Small intestine (tissue), 7 donors: ENCODE measurements at regions not wholly inside any gene's neighbourhood (a gene's known extent, or its start where the extent isn't known, plus 50 kb on each side); places are given as distances from the start of the nearest gene placed in this dataset.

Experiments used
- DNase-seq, 2 donors: peaks; one replicate each; pipeline versions ENCODE4 v3.0.0 to v3.0.0-alpha.2; 2013
- FAIRE-seq: peaks from 2 replicates; lab custom pipeline; 2012; peaks lifted over from hg19 to GRCh38; lab: Jason Lieb, UNC
- H3K27ac ChIP-seq, 3 donors: one replicate each; pipeline ENCODE4 v1.5.1; 2013; ENCODE audit warnings: low read length in 2 of 3, mild to moderate bottlenecking in 2 of 3, control low read depth in 1 of 3, inconsistent platforms in 1 of 3, low read depth in 1 of 3, moderate library complexity in 1 of 3
- H3K27me3 ChIP-seq, 3 donors: one replicate each; pipeline ENCODE4 v1.6.1; 2013; ENCODE audit warnings: low read length in 3 of 3, inconsistent platforms in 1 of 3; ENCODE audit not compliant: control insufficient read depth in 3 of 3, insufficient read depth in 3 of 3
- H3K36me3 ChIP-seq, 3 donors: one replicate each; pipeline ENCODE4 v1.6.1; 2013; ENCODE audit warnings: low read length in 3 of 3, inconsistent platforms in 1 of 3, low read depth in 1 of 3, mild to moderate bottlenecking in 1 of 3, moderate library complexity in 1 of 3; ENCODE audit not compliant: control insufficient read depth in 3 of 3, insufficient read depth in 2 of 3
- H3K4me1 ChIP-seq, 3 donors: one replicate each; pipeline ENCODE4 v1.6.1; 2013; ENCODE audit warnings: low read length in 2 of 3, inconsistent platforms in 1 of 3, low read depth in 1 of 3, mild to moderate bottlenecking in 1 of 3, moderate library complexity in 1 of 3; ENCODE audit not compliant: control insufficient read depth in 3 of 3, insufficient read depth in 2 of 3
- H3K4me3 ChIP-seq, 3 donors: one replicate each; pipeline ENCODE4 v1.5.1; 2013; ENCODE audit warnings: low read length in 3 of 3, control low read depth in 1 of 3, inconsistent platforms in 1 of 3, low read depth in 1 of 3, mild to moderate bottlenecking in 1 of 3, moderate library complexity in 1 of 3
- H3K9me3 ChIP-seq, 2 donors: one replicate each; pipeline ENCODE4 v1.6.1; 2013; ENCODE audit warnings: low read depth in 1 of 2, low read length in 1 of 2; ENCODE audit not compliant: control insufficient read depth in 2 of 2, insufficient read depth in 1 of 2
- WGBS, 3 donors: extraction: QIAGEN DNeasy Blood & Tissue Kit; methylation state at CpG; one replicate each; pipeline ENCODE4 v1.1.7; 2013; 5-methylcytosine and 5-hydroxymethylcytosine counted together
- donor health status: healthy with polysubstance abuse.
- donor health status: control.
- donor health status: control.
- donor health status: Bipolar disorder and iron deficiency.
- donor health status: healthy.

DNA sequence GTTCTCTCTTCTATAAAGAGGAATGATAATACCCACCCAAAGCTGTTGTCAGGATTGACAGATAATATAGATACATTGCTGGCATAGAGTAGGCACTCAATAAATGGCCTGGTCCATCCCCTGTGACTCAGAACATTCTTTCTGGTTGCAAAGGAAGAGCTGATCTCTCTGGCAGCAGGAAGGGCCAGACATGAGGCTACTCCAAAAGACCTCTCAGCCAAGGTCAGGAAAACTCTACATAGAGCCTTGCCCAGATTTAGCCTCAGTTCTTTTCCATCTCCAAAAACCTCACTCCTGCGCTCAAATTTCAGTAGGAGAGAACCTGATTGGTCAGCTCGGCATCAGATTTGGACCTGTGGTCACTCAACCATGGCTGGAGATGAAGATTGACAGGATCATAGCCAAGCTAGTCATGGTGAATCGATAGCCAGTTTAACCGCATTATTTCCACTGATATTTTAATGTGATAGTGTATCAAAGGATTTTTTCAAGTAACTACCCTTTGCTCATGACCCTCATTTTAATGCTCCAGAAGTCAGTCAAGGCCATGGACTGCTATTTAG lies 319.6 kb downstream of the DRD1 start:
- H3K4me3 ChIP-seq = no peak overlapping the region
- DNase-seq (no peak), FAIRE-seq (no peak)
- peaks cover 0 to 4% of the 10 kb centered on the region in 2 donors for H3K9me3 ChIP-seq
- no peaks in the 10 kb centered on the region for H3K27me3 ChIP-seq
- H3K36me3 ChIP-seq = no peaks in the 10 kb centered on the region
- H3K27ac ChIP-seq = no peak overlapping the region
- no peaks in the 10 kb centered on the region for H3K4me1 ChIP-seq
- WGBS, 3 donors = 88 to 91% (median 89%) methylated on average over 4 of the region's 4 CpGs

GRCh38 chr5:175123542-175123941 lies 320.4 kb downstream of the DRD1 start:
- FAIRE-seq = no peak
- 68 to 88% (median 80%) methylated on average over 6 of the region's 6 CpGs for WGBS, 3 donors

DNA sequence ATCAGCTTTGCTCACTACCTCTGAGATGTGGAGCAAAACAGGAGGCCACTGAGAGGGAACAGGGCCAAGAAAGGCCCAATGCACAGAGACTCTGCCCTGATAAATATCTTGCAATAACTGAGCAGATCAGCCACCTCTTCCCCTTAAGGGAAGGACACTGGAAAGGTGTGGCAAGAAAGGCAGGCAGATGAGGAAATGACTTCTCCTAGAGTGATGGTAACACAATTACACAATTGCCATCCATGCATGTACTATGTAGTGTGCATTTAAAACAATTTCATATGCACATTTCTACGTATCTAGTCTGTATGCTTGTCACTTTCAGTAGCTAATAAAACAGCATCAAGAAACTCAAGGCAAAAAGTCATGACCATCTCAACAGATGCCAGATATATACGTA lies 322.5 kb downstream of the DRD1 start:
- Histone ChIP-seq H3K4me1 (no peaks in the 10 kb centered on the region), H3K4me3 (no peak overlapping the region), H3K27ac (no peak overlapping the region), H3K36me3 (no peaks in the 10 kb centered on the region), H3K9me3 (peaks cover 0 to 4% of the 10 kb centered on the region in 2 donors), H3K27me3 (no peaks in the 10 kb centered on the region)
- 78 to 92% (median 82%) methylated on average over 2 of the region's 2 CpGs for WGBS, 3 donors
- no peak for FAIRE-seq
- no peak for DNase-seq

More at GRCh38 chr5:175123542-175123941, 320.4 kb downstream of the DRD1 start:
- H3K36me3 ChIP-seq = no peaks in the 10 kb centered on the region
- no peak overlapping the region for H3K27ac ChIP-seq
- no peak for DNase-seq
- no peaks in the 10 kb centered on the region for H3K27me3 ChIP-seq
- H3K4me1 ChIP-seq = no peaks in the 10 kb centered on the region
- H3K9me3 ChIP-seq = peaks cover 0 to 4% of the 10 kb centered on the region in 2 donors
- no peak overlapping the region for H3K4me3 ChIP-seq

GRCh38 chr5:175120412-175120811 lies 323.6 kb downstream of the DRD1 start:
- Histone ChIP-seq H3K36me3 (no peaks in the 10 kb centered on the region), H3K4me1 (no peaks in the 10 kb centered on the region), H3K27ac (no peak overlapping the region), H3K4me3 (no peak overlapping the region), H3K27me3 (peaks cover 0 to 3% (median 0%) of the 10 kb centered on the region in 3 donors), H3K9me3 (peaks cover 0 to 4% of the 10 kb centered on the region in 2 donors)
- DNase-seq = no peak
- FAIRE-seq = no peak
- WGBS, 3 donors = 73 to 83% (median 83%) methylated on average over 7 of the region's 7 CpGs

DNA sequence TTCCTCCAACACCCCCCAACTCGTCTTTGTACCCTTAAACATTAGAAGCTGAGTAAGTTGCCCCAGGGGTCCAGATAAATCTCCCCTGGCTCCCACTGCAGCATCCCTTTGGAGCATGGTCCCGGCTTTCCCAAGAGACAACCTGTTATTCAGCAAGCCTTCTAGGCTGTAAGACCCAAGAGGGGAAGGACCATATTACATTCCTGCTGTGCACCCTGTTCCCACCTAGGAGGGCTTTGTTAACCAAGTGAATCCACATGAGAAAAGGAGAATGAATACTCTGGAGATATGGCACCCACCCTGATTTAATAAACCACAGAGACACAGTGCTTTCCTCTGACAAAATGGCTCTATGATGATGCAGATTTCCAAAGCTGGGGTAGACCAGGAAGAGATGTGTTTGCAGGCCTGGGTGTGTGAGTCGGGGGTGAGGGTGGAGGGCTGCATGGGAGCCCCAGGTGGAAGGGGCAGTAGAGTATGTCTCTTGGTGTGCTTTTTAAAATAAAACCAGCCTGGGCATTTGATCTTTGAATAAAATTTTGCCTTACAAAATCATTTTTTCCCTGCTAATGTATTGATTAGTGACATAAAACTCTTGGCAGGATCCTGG lies 325.2 kb downstream of the DRD1 start:
- H3K27ac ChIP-seq = no peak overlapping the region
- no peak overlapping the region for H3K4me3 ChIP-seq
- WGBS, 3 donors = 56 to 62% (median 57%) methylated on average over 3 of the region's 3 CpGs
- DNase-seq (no peak), FAIRE-seq (no peak)
- no peaks in the 10 kb centered on the region for H3K36me3 ChIP-seq
- no peaks in the 10 kb centered on the region for H3K4me1 ChIP-seq
- peaks cover 0 to 3% (median 0%) of the 10 kb centered on the region in 3 donors for H3K27me3 ChIP-seq
- H3K9me3 ChIP-seq = peaks cover 0 to 4% of the 10 kb centered on the region in 2 donors

GRCh38 chr5:175116466-175117048 lies 327.4 kb downstream of the DRD1 start:
- Histone ChIP-seq H3K9me3 (peaks cover 0 to 2% of the 10 kb centered on the region in 2 donors), H3K4me3 (no peak overlapping the region), H3K27me3 (peaks cover 0 to 3% (median 0%) of the 10 kb centered on the region in 3 donors), H3K4me1 (no peaks in the 10 kb centered on the region), H3K36me3 (no peaks in the 10 kb centered on the region), H3K27ac (no peak overlapping the region)
- 52 to 64% (median 55%) methylated on average over 3 of the region's 3 CpGs for WGBS, 3 donors
- DNase-seq = no peak
- no peak for FAIRE-seq

- Histone ChIP-seq H3K4me1 (no peaks in the 10 kb centered on the region), H3K4me3 (no peak overlapping the region), H3K27me3 (peaks cover 0 to 3% (median 0%) of the 10 kb centered on the region in 3 donors), H3K27ac (no peak overlapping the region), H3K9me3 (no peaks in the 10 kb centered on the region), H3K36me3 (no peaks in the 10 kb centered on the region)
- DNase-seq (no peak), FAIRE-seq (no peak)
- 69 to 74% (median 71%) methylated on average over 9 of the region's 9 CpGs for WGBS, 3 donors
These were observed 328.2 kb downstream of the DRD1 start for GRCh38 chr5:175115831-175116230.

DNA sequence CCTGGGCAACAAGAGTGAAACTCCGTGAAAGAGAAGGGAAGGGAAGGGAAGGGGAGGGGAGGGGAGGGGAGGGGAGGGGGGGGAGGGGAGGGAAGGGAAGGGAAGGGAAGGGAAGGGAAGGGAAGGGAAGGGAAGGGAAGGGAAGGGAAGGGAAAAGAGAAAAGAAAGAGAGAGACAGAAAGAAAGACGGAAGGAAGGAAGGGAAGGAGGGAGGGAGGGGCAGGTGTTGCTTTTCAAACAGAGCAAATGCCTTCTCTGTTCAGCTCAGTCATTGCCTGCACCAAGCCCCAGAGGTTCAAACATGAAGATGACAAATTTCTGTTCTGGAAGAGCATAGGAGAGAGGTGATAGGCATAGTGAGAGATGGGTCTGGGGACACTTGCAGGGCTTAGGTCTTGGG lies 330.0 kb downstream of the DRD1 start:
- H3K27ac ChIP-seq = no peak overlapping the region
- no peaks in the 10 kb centered on the region for H3K4me1 ChIP-seq
- 86 to 95% (median 93%) methylated on average over 1 of the region's 2 CpGs for WGBS, 3 donors
- H3K36me3 ChIP-seq = no peaks in the 10 kb centered on the region
- peaks cover 0 to 7% of the 10 kb centered on the region in 2 donors for H3K9me3 ChIP-seq
- no peak for FAIRE-seq
- peaks cover 0 to 3% (median 0%) of the 10 kb centered on the region in 3 donors for H3K27me3 ChIP-seq
- no peak overlapping the region for H3K4me3 ChIP-seq
- no peak for DNase-seq
